A549 (cell line): ENCODE measurements at regions not wholly inside any gene's neighbourhood (a gene's known extent, or its start where the extent isn't known, plus 50 kb on each side); places are given as distances from the start of the nearest gene placed in this dataset.

ENCODE experiments used
- CHD2 ChIP-seq: fragments of 150-350 bp; IDR thresholded peaks from 2 replicates; pipeline ENCODE4 v1.6.1; 2014; ENCODE audit warnings: low read length; ENCODE audit not compliant: partially characterized antibody
- EP300 ChIP-seq, 2 experiments: fragments of >200 bp; sonication (Bioruptor Twin); formaldehyde crosslinking; IDR thresholded peaks; 2 replicates in 1 of 2; 3 replicates in 1 of 2; pipeline ENCODE4 v1.6.1; 2016 to 2017
- HOXA7 ChIP-seq: fragments of 250-450 bp; sonication (Bioruptor Pico); IDR thresholded peaks from 2 replicates; pipeline ENCODE4 v1.5.0; 2020; ENCODE audit warnings: mild to moderate bottlenecking, moderate library complexity
- KDM5A ChIP-seq: fragments of 200-600 bp; sonication (generic); IDR thresholded peaks from 2 replicates; pipeline ENCODE4 v1.6.1; 2016; ENCODE audit warnings: antibody characterized with exemption, mild to moderate bottlenecking
- MYC ChIP-seq: IDR thresholded peaks from 2 replicates; pipeline ENCODE4 v1.6.1; 2012; ENCODE audit warnings: mild to moderate bottlenecking, inconsistent platforms, low read length, improper control_type of control experiment, borderline replicate concordance
- POLR2A ChIP-seq: IDR thresholded peaks from 2 replicates; pipeline ENCODE4 v1.6.1; 2012; ENCODE audit warnings: mild to moderate bottlenecking, low read length
- POLR2AphosphoS2 ChIP-seq: conservative IDR thresholded peaks from 2 replicates; pipeline ENCODE4 v1.6.1; 2012; ENCODE audit warnings: low read length, improper control_type of control experiment, inconsistent platforms
- RAD21 ChIP-seq, 2 experiments: fragments of >200 bp in 1 of 2; sonication (Bioruptor Twin) in 1 of 2; formaldehyde crosslinking in 1 of 2; IDR thresholded peaks in 1 of 2; conservative IDR thresholded peaks in 1 of 2; 2 replicates in 1 of 2; 3 replicates in 1 of 2; pipeline ENCODE4 v1.6.1; 2012 to 2018; ENCODE audit warnings: inconsistent platforms in 1 of 2
- SMC3 ChIP-seq: fragments of >200 bp; sonication (Bioruptor Twin); formaldehyde crosslinking; IDR thresholded peaks from 3 replicates; pipeline ENCODE4 v1.6.1; 2018; ENCODE audit warnings: inconsistent platforms
- TF ChIP-seq, protein P1 (sequence below): fragments of >200 bp; sonication (Bioruptor Twin); formaldehyde crosslinking; IDR thresholded peaks from 3 replicates; pipeline ENCODE4 v1.5.1; 2016
- TF ChIP-seq, protein P2 (sequence below): IDR thresholded peaks from 2 replicates; pipeline ENCODE4 v1.6.1; 2012
- TF ChIP-seq, protein P3 (sequence below): fragments of 150-350 bp; IDR thresholded peaks from 2 replicates; pipeline ENCODE4 v1.6.1; 2014; ENCODE audit warnings: low read depth, mild to moderate bottlenecking, low read length

DNA sequence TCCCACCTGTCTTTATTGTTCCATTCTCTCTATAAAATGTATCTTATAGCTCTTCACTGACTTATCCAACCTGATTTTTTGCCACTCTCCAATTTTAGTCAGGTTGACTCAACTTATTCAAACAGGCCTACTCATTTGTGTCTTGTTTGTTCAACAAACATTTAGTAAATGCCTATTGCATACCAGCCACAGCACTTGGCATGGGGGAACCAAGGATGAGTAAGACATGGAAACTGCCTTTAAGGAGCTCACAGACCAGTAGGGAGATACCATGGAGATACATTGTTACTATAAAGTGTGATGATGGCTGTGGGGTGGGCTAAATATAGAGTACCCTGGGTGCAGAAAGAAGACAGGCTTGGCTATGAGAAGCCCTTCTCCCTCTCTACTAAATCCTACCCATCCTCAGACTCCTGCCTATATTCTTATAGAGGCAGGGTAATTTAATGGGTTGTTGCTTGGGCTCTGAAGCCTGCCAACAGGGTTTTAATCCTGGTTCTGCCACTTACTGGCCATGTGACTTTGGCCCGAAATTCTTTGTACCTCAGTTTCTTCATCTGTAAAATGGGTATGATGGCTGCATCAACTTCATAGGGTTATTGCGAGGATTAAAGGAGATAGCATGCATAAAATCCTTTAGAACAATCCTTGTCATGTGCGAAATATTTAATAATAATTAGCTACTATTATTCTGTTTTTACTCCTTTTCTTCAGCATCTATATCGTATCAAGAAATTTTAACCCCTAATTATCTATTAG is 348.5 kb upstream of the UMPS start:
- TF ChIP-seq, protein P1, sequence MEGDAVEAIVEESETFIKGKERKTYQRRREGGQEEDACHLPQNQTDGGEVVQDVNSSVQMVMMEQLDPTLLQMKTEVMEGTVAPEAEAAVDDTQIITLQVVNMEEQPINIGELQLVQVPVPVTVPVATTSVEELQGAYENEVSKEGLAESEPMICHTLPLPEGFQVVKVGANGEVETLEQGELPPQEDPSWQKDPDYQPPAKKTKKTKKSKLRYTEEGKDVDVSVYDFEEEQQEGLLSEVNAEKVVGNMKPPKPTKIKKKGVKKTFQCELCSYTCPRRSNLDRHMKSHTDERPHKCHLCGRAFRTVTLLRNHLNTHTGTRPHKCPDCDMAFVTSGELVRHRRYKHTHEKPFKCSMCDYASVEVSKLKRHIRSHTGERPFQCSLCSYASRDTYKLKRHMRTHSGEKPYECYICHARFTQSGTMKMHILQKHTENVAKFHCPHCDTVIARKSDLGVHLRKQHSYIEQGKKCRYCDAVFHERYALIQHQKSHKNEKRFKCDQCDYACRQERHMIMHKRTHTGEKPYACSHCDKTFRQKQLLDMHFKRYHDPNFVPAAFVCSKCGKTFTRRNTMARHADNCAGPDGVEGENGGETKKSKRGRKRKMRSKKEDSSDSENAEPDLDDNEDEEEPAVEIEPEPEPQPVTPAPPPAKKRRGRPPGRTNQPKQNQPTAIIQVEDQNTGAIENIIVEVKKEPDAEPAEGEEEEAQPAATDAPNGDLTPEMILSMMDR: no peak
- no peak for TF ChIP-seq RAD21 (conservative IDR thresholded peaks at IDR 0.05 in 1 of 2, IDR thresholded peaks at IDR 0.05 in 1 of 2)
- TF ChIP-seq, protein P2, sequence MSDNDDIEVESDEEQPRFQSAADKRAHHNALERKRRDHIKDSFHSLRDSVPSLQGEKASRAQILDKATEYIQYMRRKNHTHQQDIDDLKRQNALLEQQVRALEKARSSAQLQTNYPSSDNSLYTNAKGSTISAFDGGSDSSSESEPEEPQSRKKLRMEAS: no peak
- TF ChIP-seq KDM5A: no peak
- no peak for TF ChIP-seq POLR2A
- no peak for TF ChIP-seq EP300 (IDR thresholded peaks at IDR 0.05)
- no peak for TF ChIP-seq HOXA7 (CRISPR knock-in tag)
- TF ChIP-seq SMC3: no peak
- no peak for TF ChIP-seq CHD2
- no peak for TF ChIP-seq POLR2AphosphoS2
- TF ChIP-seq, protein P3, sequence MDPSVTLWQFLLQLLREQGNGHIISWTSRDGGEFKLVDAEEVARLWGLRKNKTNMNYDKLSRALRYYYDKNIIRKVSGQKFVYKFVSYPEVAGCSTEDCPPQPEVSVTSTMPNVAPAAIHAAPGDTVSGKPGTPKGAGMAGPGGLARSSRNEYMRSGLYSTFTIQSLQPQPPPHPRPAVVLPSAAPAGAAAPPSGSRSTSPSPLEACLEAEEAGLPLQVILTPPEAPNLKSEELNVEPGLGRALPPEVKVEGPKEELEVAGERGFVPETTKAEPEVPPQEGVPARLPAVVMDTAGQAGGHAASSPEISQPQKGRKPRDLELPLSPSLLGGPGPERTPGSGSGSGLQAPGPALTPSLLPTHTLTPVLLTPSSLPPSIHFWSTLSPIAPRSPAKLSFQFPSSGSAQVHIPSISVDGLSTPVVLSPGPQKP: no peak
- TF ChIP-seq MYC: no peak
